Mucosa of descending colon (tissue), 3 donors: ENCODE measurements at regions not wholly inside any gene's neighbourhood (a gene's known extent, or its start where the extent isn't known, plus 50 kb on each side); places are given as distances from the start of the nearest gene placed in this dataset.
A peak's percentile ranks its signal among the peaks of the same experiment; 100 is the strongest.

Source experiments
- ATAC-seq: fragments of 200-7000 bp; cut with Tn5 transposase; one replicate; pipeline ENCODE4 v1.9.1; 2020; ENCODE audit warnings: mild to moderate bottlenecking, moderate library complexity
- DNase-seq, 3 donors: peaks; one replicate each; pipeline ENCODE4 v3.0.0-alpha.2; 2020
- H3K36me3 ChIP-seq: fragments of 200-600 bp; one replicate; pipeline ENCODE4 v1.8.0; 2021; ENCODE audit warnings: low read depth, mild to moderate bottlenecking
- H3K4me1 ChIP-seq: fragments of 200-600 bp; one replicate; pipeline ENCODE4 v1.8.0; 2021; ENCODE audit warnings: low read depth, mild to moderate bottlenecking
- H3K4me3 ChIP-seq: fragments of 200-600 bp; one replicate; pipeline ENCODE4 v1.8.0; 2021; ENCODE audit warnings: mild to moderate bottlenecking
- H3K9me3 ChIP-seq: fragments of 200-600 bp; one replicate; pipeline ENCODE4 v1.8.0; 2021; ENCODE audit warnings: mild to moderate bottlenecking
- CTCF ChIP-seq: fragments of 200-600 bp; IDR thresholded peaks from one replicate; pipeline ENCODE4 v1.8.0; 2022; ENCODE audit warnings: antibody characterized with exemption, mild to moderate bottlenecking
- intact Hi-C, 2 donors: fragments of 100-400 bp; cut with DNase I in 1 of 2; cut with micrococcal nuclease in 1 of 2; formaldehyde crosslinking; loops; one replicate each; pipeline versions ENCODE4 v1.11.0 to v1.11.1; 2022; cut with DNase I, micrococcal nuclease
- donor health status: DM: no; HTN: no; CAD: no; lungs with moderate emphysema.
- donor health status: DM: no; HTN: no; CAD: no.
- donor health status: DM: no; HTN: yes; CAD: no.

DNA sequence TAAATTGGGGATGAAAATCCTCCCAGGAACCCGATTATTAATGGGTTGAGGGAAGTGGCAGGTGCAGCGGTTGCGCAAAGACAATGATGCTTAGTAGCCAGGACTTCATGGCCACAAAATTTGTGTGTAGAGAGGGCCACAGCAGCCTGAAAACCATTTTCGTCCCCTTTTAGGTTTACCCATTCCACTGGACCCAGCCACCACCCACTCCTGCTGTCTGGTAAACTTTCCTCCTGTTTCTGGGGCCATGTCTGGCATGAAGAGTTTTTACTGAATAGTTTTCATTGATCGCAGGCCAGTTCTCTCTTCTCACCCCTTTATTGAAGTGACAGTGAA lies 69.5 kb upstream of the SYT13 start:
- TF ChIP-seq CTCF, result no peak
- peaks cover 5% of the 10 kb centered on the region for H3K4me1 ChIP-seq
- ATAC-seq, result no peak
- H3K4me3 ChIP-seq, result peak overlapping the region; percentile 9
- intact Hi-C loops, result no loop called here
- H3K36me3 ChIP-seq, result no peaks in the 10 kb centered on the region
- no peak for DNase-seq
- no peaks in the 10 kb centered on the region for H3K9me3 ChIP-seq

DNA sequence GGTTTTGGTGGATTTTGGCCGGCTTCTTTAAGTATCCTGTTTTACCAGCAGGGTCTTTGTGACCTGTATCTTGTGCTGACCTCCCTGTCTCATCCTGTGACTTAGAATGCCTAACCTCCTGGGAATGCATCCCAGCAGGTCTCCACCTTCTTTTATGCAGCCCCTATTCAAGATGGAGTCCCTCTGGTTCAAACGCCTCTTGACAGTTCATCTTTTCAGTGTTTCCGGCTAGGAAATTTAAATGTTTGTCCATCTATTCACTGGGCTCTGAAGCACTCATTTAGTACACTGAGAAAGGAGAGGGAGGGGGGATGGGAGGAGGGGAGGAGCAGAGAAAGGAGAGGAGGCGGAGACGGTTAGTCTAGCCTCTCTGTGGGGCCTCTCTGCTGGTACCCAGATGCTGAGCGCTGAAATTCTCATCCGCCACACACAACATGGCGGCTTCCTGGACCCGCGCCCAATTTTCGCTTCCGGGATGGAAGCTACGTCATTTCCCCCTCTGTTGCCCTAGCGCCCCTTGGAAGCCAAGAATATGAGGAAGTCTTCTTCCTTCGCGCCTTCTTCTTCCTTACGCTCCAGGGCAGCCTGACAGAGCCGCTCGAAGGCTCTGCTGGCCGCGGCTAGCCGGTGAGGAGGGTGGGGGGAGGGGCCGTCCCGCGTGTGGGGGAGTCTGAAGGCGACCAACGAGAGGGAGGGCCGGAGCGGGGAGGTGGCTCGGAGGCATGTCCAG lies 69.0 kb upstream of the SYT13 start:
- H3K4me1 ChIP-seq, result peaks cover 5% of the 10 kb centered on the region
- peak; percentile 84 to 89 (median 87) for DNase-seq
- ATAC-seq, result peak; percentile 89
- no peaks in the 10 kb centered on the region for H3K9me3 ChIP-seq
- no peak for TF ChIP-seq CTCF
- intact Hi-C loops, result no loop called here
- H3K36me3 ChIP-seq, result no peaks in the 10 kb centered on the region
- peak overlapping the region; percentile 9 for H3K4me3 ChIP-seq

DNA sequence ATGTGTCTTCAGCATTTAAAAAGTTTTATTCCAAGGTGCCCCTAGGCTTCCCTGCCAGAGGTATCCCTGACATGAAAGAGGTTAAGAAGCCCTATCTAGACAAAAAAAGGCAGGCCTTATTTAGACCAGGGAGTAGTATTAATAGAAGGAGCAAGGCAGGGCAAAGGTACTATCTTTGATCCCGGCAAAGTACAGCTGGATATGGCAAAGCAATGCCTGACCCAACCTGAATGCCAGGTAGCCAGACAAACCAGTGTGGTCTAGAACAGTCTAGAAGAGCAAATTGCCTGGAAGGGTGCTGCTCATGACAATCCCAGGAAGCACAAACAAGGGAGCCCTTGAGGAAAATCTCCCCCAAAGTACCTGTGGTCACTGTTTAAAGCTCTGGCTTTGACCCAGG lies 62.6 kb upstream of the SYT13 start:
- H3K36me3 ChIP-seq, result no peaks in the 10 kb centered on the region
- no peaks in the 10 kb centered on the region for H3K9me3 ChIP-seq
- ATAC-seq (no peak), DNase-seq (no peak)
- intact Hi-C loops, result no loop called here
- H3K4me3 ChIP-seq, result no peak overlapping the region
- no peaks in the 10 kb centered on the region for H3K4me1 ChIP-seq
- TF ChIP-seq CTCF, result no peak

DNA sequence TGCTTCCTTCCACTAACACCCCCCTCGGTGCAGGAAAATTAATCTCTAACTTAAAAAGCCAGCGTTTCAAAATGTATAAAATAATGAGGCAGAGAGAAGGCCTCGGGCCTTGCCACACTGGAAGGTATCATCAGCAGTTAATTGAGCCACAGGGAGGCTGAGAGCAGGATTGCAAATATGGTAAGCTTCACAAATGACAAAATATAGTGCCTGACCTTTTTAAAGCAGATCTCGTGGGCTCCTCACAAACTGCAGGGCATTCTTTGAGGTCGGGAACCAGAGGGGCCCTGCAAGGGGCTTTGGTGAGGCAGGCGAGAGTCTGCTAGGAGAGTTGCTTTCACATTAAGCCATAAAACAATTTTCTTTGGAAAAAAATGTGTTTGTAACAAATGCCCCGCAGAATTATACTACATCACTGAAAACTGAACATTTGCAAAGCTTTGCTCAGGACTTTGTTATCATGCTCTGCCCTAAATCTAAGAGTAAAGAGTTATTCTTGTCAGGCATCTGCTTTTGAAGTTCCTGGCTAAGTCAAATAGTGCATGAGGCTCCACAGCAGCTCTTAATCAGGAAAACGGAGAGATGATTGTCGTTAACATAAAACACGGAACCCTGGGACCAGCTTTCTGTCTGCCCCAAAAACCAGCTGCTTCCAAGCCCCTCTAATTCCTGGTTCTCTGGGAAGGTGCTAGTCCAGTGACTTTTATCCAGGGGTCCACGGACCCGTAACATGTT lies 61.4 kb upstream of the SYT13 start:
- H3K36me3 ChIP-seq, result no peaks in the 10 kb centered on the region
- intact Hi-C loops, result no loop called here
- DNase-seq, result no peak
- no peaks in the 10 kb centered on the region for H3K9me3 ChIP-seq
- ATAC-seq, result no peak
- no peaks in the 10 kb centered on the region for H3K4me1 ChIP-seq
- H3K4me3 ChIP-seq, result no peak overlapping the region
- TF ChIP-seq CTCF, result no peak

- ATAC-seq (no peak), DNase-seq (no peak)
- Histone ChIP-seq H3K9me3 (no peaks in the 10 kb centered on the region), H3K36me3 (no peaks in the 10 kb centered on the region), H3K4me3 (no peak overlapping the region), H3K4me1 (no peaks in the 10 kb centered on the region)
- TF ChIP-seq CTCF, result no peak
- intact Hi-C loops, result no loop called here
Observed at GRCh38 chr11:45345491-45345890, 59.4 kb upstream of the SYT13 start.
